Activated CD8-positive, alpha-beta memory T cell treated with anti-CD3 and anti-CD28 coated beads, Interleukin-2, amount 50 U/mL, for 4 hours (primary cell): ENCODE measurements at regions not wholly inside any gene's neighbourhood (a gene's known extent, or its start where the extent isn't known, plus 50 kb on each side); places are given as distances from the start of the nearest gene placed in this dataset.

Experiments used
- DNase-seq: peaks from one replicate; pipeline ENCODE4 v3.0.0-alpha.2; 2020

- no peak for DNase-seq
Observed at GRCh38 chr2:120854014-120854620, 118.4 kb downstream of the GLI2 start.

GRCh38 chr2:120854766-120855530 lies 119.3 kb downstream of the GLI2 start:
- no peak for DNase-seq

- no peak for DNase-seq
Observed at GRCh38 chr2:120855855-120856405, 120.3 kb downstream of the GLI2 start.

GRCh38 chr2:120856421-120856862 lies 120.8 kb downstream of the GLI2 start:
- DNase-seq, result no peak

- DNase-seq, result no peak
Observed at GRCh38 chr2:120857422-120857821, 121.8 kb downstream of the GLI2 start.

GRCh38 chr2:120857931-120858330 lies 122.3 kb downstream of the GLI2 start:
- DNase-seq, result no peak

- no peak for DNase-seq
Observed at GRCh38 chr2:120858361-120859106, 122.9 kb downstream of the GLI2 start.

- no peak for DNase-seq
Observed at GRCh38 chr2:120859128-120859527, 123.5 kb downstream of the GLI2 start.

GRCh38 chr2:120859814-120860578 lies 124.3 kb downstream of the GLI2 start:
- DNase-seq, result no peak

- DNase-seq, result no peak
Observed at GRCh38 chr2:120860579-120860922, 124.9 kb downstream of the GLI2 start.

- no peak for DNase-seq
Observed at GRCh38 chr2:120861191-120861575, 125.5 kb downstream of the GLI2 start.

- no peak for DNase-seq
Observed at GRCh38 chr2:120861576-120862191, 126.0 kb downstream of the GLI2 start.

- DNase-seq, result no peak
Observed at GRCh38 chr2:120862201-120863060, 126.8 kb downstream of the GLI2 start.

- no peak for DNase-seq
Observed at GRCh38 chr2:120863146-120863545, 127.5 kb downstream of the GLI2 start.

GRCh38 chr2:120863661-120864320 lies 128.1 kb downstream of the GLI2 start:
- no peak for DNase-seq

GRCh38 chr2:120864981-120865380 lies 129.3 kb downstream of the GLI2 start:
- DNase-seq, result no peak

GRCh38 chr2:120865656-120866055 lies 130.0 kb downstream of the GLI2 start:
- DNase-seq, result no peak

- DNase-seq, result no peak
Observed at GRCh38 chr2:120866071-120866470, 130.4 kb downstream of the GLI2 start.

GRCh38 chr2:120866483-120867140 lies 130.9 kb downstream of the GLI2 start:
- DNase-seq, result no peak
